Urothelium cell line (cell line): ENCODE measurements at regions not wholly inside any gene's neighbourhood (a gene's known extent, or its start where the extent isn't known, plus 50 kb on each side); places are given as distances from the start of the nearest gene placed in this dataset.
"Not testable (repeated sequence)": the region's sequence is repeated elsewhere in the genome, so short reads cannot be mapped to it uniquely, and the experiment has no call there.

Experiments
- DNase-seq: peaks from one replicate; pipeline ENCODE4 v3.0.0; 2011; ENCODE audit warnings: low spot score, mixed read lengths
- FAIRE-seq: peaks from 2 replicates; lab custom pipeline; 2011; peaks lifted over from hg19 to GRCh38; lab: Jason Lieb, UNC

DNA sequence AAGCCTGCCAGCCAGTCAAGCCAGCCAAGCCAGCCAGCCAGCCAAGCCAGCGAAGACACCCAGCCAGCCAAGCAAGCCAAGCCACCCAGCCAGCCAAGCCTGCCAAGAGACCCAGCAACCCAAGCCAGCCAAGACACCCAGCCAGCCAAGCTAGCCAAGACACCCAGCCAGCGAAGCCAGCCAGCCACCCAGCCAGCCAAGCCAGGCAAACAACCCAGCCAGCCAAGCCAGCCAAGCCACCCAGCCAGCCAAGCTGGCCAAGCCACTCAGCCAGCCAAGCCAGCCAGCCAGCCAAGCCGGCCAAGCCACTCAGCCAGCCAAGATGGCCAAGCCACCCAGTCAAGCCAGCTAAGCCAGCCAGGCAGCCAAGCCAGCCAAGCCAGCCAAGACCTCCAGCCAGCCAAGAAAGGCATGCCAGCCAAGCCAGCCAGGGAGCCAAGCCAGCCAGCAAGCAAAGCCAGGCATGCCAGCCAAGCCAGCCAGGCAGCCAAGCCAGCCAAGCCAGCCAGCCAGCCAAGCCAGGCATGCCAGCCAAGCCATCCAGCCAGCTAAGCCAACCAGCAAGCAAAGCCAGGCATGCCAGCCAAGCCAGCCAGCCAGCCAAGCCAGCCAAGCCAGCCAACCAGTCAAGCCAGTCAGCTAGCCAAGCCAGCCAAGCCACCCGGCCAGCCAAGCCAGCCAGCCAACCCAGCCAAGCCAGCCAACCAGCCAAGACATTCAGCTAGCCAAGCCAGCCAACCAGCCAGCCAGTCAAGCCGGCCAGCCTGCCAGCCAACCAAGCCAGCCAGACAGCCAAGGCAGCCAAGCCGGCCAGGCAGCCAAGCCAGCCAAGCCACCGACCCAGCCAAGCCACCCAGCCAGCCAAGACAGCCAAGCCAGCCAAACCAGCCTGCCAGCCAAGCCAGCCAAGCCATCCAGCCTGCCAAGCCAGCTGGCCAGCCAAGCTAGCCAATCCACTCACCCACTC is 323.8 kb upstream of the PLGLB2 start:
- DNase-seq, FAIRE-seq: not testable (repeated sequence)

DNA sequence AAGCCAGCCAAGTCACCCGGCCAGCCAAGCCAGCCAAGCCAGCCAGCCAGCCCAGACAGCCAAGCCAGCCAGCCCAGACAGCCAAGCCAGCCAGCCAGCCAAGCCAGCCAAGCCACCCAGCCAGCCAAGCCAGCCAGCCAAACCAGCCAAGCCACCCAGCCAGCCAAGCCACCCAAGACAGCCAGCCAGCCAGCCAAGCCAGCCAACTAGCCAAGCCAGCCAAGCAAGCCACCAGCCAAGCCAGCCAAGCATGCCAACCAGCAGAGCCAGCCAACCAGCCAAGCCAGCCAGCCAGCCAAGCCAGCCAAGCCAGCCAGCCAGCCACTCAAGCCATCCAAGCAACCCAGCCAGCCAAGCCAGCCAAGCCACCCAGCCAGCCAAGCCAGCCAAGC is 323.1 kb upstream of the PLGLB2 start:
- DNase-seq, FAIRE-seq: not testable (repeated sequence)

DNA sequence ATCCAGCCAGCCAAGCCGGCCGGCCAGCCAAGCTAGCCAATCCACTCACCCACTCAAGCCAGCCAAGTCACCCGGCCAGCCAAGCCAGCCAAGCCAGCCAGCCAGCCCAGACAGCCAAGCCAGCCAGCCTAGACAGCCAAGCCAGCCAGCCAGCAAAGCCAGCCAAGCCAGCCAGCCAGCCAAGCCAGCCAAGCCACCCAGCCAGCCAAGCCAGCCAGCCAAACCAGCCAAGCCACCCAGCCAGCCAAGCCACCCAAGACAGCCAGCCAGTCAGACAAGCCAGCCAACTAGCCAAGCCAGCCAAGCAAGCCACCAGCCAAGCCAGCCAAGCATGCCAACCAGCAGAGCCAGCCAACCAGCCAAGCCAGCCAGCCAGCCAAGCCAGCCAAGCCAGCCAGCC is 322.7 kb upstream of the PLGLB2 start:
- DNase-seq: not testable (repeated sequence)

DNA sequence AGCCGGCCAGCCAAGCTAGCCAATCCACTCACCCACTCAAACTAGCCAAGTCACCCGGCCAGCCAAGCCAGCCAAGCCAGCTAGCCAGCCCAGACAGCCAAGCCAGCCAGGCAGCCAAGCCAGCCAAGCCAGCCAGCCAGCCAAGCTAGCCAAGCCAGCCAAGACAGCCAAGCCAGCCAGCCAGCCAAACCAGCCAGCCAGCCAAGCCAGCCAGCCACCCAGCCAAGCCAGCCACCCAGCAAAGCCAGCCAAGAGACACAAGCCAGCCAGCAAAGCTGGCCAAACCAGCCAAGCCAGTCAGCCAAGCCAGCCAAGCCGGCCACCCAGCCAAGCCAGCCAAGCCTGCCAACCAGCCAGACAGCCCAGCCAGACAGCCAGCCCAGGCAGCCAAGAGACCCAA is 322.2 kb upstream of the PLGLB2 start:
- not testable (repeated sequence) for DNase-seq, FAIRE-seq

More for the DNA sequence above, 322.7 kb upstream of the PLGLB2 start:
- not testable (repeated sequence) for FAIRE-seq

DNA sequence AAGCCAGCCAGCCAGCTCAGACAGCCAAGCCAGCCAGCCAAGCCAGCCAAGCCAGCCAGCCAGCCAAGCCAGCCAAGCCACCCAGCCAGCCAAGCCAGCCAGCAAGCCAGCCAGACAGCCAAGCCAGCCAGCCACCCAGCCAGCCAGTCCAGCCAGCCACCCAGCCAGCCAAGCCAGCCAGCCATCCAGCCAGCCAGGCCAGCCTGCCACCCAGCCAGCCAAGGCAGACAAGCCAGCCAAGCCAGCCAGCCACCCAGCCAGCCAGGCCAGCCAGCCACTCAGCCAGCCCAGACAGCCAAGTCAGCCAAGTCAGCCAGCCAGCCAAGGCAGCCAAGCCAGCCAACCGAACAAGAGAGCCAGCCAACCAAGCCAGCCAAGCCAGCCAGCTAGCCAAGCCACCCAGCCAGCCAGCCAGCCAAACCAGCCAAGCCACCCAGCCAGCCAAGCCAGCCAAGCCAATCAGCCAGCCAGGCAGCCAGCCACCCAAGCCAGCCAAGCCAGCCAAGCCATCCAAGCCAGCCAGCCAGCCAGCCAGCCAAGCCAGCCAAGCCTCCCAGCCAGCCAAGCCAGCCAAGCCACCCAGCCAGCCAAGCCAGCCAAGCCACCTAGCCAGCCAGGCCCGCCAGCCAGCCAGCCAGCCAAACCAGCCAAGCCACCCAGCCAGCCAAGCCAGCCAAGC is 319.3 kb upstream of the PLGLB2 start:
- not testable (repeated sequence) for FAIRE-seq, DNase-seq

DNA sequence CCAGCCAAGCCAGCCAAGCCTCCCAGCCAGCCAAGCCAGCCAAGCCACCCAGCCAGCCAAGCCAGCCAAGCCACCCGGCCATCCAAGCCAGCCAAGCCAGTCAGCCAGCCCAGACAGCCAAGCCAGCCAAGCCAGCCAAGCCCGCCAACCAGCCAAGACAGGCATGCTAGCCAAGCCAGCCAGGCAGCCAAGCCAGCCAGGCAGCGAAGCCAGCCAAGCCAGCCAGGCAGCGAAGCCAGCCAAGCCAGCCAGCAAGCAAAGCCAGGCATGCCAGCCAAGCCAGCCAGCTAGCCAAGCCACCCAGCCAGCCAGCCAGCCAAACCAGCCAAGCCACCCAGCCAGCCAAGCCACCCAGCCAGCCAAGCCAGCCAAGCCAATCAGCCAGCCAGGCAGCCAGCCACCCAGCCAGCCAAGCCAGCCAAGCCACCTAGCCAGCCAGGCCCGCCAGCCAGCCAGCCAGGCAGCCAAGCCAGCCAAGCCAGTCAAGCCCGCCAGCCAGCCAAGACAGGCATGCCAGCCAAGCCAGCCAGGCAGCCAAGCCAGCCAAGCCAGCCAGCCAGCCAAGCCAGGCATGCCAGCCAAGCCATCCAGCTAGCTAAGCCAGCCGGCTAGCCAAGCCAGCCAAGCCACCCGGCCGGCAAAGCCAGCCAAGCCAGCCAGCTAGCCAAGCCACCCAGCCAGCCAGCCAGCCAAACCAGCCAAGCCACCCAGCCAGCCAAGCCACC is 318.5 kb upstream of the PLGLB2 start:
- FAIRE-seq, DNase-seq: not testable (repeated sequence)

DNA sequence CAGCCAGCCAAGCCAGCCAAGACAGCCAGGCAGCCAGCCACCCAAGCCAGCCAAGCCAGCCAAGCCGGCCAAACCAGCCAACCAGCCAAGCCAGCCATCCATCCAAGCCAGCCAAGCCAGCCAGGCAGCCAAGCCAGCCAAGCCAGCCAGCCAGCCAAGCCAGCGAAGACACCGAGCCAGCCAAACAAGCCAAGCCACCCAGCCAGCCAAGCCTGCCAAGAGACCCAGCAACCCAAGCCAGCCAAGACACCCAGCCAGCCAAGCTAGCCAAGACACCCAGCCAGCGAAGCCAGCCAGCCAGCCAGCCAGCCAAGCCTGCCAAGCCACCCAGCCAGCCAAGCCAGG is 318.0 kb upstream of the PLGLB2 start:
- not testable (repeated sequence) for DNase-seq, FAIRE-seq

DNA sequence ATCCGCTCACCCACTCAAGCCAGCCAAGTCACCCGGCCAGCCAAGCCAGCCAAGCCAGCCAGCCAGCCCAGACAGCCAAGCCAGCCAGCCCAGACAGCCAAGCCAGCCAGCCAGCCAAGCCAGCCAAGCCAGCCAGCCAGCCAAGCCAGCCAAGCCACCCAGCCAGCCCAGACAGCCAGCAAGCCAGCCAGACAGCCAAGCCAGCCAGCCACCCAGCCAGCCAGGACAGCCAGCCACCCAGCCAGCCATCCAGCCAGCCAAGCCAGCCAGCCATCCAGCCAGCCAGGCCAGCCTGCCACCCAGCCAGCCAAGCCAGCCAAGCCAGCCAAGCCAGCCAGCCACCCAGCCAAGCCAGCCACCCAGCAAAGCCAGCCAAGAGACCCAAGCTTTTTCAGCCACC is 316.8 kb upstream of the PLGLB2 start:
- not testable (repeated sequence) for DNase-seq, FAIRE-seq

DNA sequence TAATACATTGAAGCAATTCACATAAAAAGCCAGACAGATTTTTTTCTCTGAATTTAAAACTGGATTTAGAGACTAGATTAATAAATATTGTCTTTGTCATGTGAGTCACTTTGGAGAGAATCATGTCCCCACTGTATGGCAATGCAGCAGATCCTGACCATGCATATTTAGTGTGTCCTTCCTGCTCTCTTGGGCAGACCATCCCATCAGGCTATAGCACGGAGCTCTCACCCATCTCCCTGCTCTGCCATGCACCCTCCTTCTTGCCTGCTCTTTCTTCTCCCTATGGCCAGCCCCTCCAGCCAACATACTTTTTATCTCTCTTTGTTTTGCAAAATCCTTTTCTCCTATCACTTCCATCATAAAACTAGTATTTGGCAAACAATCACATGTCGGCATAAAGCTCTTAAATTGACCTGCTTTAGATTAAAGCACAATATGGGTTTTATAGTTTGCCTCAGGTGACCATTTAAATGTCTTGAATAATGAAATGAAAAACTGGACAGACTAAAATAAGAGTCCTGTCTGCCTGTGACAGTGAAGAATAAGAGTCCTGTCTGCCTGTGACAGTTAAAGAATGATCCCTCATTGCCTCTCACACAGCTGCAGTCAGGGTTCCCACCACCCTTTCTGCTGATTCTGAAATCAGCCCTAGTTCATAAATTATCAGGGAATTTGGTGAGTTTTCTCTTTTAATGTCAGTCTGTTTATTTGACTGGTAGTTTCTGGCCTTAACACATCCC is 315.0 kb upstream of the PLGLB2 start:
- FAIRE-seq, DNase-seq: not testable (repeated sequence)

DNA sequence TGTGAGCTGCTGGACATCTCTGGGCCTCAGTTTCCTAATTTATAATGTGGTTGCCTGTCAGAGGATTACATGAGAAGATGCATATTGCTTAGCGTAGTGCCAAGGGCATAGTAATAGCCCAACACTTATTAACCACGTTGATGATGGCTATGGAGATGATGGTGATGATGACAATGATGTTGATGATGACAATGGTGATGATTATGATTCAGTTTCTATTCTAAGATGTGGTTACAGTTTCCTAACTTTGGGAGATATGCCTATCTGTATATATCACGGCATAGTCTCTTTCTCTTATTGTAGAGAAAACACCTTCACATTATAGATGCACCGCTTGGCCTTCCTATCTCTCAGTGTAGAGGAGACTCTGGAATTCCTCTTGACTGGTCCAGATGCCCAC is 311.9 kb upstream of the PLGLB2 start:
- DNase-seq, FAIRE-seq: not testable (repeated sequence)

DNA sequence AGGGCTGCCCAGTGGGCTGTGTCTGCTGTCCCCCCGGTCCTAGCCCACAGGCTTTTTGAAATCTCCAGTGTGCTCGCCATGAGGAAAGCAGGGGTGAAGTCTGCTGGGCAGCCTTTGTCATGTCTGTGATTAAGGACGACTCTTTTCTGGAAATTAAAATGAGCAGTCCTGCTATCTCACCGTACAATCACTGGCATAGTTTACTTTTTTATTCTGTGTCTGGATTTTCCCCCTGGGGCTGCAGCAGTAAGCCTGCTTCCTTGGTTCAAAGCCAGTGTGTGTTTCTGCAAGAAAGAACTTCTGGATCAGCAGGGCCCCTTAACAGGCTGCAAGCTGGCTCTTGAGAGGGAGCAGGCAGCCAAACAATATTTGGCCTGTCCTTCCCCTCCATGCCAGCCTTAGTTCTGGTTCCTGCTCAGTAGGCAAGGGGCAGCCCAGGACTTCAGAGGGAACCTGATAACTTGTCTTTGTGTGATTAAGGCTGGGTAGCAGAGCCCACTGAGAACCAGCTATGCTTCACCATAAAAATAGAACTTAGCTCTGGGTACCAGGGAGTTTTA is 310.1 kb upstream of the PLGLB2 start:
- not testable (repeated sequence) for FAIRE-seq, DNase-seq

DNA sequence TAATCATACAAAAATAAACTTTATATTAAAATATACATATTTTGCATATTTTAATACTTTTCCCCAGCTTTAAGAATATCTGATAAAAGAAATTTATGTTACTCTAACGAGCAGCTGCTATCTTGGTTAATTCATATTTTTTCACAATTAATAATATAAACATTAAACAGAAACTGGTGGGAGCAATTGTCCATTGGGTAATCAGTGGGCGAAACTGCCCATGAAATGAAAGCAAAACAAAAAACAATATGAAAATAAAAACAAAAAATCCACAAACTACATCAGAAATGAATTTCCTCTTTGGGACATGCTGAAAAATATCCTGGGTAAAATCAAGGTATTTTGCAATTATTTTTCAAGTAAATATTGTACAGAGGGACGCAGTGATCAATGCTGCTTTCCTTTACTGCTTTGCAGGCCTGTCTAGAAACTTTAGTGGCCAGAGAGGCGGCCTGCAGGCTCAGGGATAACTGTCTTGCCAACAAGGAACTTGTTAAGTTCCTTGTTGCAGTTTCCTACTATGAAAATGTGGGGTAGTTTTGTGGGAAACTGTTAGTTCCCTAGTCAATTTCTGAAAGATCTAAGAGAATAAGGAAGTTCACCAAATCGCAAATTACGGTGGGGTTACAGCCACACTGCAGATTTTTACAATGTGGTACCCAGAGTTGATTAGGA is 309.0 kb upstream of the PLGLB2 start:
- FAIRE-seq, DNase-seq: not testable (repeated sequence)

DNA sequence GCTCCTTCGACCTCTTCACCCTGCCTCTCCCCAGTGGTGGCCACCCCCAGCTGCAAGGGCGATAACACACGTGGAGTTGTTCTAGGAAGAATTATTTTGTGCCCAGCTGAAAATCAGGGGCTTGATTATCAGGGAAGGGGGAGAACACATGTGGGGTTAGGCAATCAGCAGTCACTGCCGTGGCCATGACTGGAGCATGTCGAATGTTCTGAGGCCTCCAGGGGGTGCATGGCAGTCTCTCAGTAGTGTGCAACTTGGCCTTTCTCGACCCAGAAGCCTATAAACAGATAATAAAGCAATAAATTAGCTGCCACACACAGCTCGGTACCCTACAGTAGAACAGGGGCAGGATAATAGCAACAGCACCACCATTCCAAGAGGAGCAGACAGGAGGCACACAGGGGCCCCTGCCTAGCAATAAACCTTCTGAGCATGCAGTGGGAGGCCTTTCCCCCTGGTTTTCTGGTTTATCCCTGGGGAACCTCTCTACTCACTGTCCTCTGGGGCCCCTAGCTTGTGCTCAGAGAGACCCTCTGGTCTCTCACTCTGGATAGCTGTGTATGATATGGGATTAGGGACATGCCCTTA is 308.2 kb upstream of the PLGLB2 start:
- FAIRE-seq, DNase-seq: not testable (repeated sequence)

DNA sequence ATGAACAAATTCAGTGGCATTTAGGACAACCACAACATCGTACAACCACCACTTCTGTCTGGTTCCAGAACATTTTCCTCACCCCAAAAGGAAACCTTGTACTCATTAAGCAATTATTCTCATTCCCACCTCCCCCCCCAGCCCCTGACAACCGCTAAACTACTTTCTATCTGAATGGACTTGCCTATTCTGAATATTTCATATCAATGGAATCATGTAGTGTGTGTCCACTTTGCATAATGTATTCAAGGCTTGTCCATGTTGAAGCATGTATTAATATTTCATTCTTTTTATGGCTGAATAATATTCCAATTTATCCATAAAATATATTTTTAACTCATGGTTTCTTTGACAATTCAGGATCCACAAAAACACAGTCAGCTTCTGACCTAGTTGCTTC is 307.2 kb upstream of the PLGLB2 start:
- FAIRE-seq, DNase-seq: not testable (repeated sequence)

DNA sequence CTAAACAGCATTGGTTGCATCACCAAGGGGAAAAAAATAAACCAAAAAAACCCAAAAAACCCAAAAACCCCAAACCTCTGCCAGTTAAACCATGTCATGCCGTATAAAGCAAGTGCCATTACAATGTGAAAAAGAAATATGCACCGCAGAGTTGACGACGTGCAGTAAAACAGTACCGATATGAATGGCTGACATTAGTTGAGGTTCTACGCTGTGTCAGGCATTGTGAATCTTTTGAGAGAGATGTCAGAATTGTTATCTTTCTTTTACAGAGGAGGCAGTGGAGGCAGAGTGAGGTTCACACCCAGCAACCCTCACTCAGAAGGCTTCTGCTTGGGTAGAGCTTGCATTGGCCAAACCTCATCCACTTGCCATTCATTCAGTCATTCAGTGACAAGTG is 306.5 kb upstream of the PLGLB2 start:
- not testable (repeated sequence) for FAIRE-seq, DNase-seq

DNA sequence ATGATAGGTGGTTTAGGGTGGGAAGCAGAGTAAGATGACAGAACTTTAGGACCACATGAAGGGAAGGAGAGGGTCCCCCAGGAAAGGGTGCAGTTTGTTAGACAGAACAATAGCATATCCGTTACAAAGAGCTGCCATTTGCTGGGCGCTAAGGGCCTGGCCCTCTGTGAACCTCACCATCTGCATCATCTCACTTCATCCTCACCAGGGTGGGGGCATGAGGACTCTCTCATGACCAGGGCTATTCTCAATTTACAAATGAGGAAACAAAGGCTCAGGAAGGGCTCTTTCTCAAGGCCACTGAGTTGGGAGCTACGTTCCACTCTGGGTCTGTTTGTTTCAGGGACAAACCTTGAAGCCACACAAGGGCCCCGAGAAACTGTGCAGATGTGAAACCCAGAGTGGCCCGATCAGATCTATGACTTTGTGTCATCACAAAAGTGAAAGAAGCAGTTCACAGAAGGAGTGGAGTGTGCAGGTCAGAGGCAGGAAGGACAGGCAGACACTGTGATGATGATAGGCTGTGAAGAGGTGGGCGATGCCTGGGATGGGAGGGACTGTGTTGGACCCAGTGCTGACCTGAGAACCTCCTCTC is 304.8 kb upstream of the PLGLB2 start:
- FAIRE-seq: peak; percentile 13
- not testable (repeated sequence) for DNase-seq

DNA sequence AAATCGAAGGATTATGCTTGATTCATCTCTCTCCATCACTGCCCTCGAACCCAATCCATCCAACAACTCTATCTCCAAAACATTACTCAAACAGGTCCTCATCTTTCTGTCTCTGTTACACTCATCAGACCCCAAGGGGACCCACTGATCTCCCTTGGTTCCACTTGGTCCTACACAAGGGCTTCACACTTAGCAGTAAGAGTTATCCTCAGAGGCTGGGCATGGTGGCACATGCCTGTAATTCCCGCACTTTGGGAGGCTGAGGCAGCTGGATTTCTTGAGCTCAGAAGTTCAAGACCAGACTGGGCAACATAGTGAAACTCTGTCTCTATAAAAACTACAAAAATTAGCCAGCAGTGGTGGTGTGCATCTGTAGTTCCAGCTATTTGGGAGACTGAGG is 302.9 kb upstream of the PLGLB2 start:
- FAIRE-seq, DNase-seq: not testable (repeated sequence)

DNA sequence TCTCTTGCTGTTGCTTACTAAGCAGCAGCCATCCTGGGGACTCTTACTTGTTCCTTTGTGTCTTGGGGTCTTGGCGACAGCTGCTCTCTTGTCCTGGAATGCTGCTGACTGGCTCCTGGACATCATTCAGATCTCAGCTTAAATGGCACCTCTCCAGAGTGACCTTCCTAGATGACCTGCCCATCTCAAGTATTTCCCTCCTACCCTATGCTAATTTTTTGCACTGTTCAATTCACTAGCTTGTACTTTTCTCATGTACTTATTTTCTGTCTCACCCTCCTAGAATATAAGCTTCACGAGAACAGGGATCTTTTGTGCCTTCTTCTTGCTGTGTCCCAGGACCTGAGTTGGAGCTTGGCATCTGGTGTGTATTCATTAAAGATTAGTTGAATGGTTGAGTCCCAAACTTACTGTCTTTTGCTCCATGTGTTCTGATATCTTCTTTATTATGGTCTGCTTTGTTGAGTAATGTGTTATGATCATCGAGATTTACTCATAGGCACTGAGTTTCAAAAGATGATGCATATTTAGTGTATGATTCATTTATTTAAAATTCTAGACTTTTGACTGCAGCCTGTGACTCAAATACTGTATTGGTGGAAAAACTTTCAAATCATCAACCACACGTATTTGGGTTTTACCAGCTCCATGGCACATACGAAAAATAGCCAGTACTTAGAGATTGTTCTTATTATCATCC is 302.1 kb upstream of the PLGLB2 start:
- peak; percentile 83 for FAIRE-seq
- not testable (repeated sequence) for DNase-seq
